ENCODE measurements at regions not wholly inside any gene's neighbourhood (a gene's known extent, or its start where the extent isn't known, plus 50 kb on each side); places are given as distances from the start of the nearest gene placed in this dataset.

GRCh38 chr4:9608300-9608699, 164.1 kb downstream of the DEFB131A start:
- TF ChIP-seq CTCF (IDR thresholded peaks at IDR 0.05) (no peak), POLR2A (IDR thresholded peaks at IDR 0.05) (no peak)

All from lower leg skin (tissue), 3 donors.